HG02798 (cell line): ENCODE measurements at regions not wholly inside any gene's neighbourhood (a gene's known extent, or its start where the extent isn't known, plus 50 kb on each side); places are given as distances from the start of the nearest gene placed in this dataset.
"Not testable (repeated sequence)": the region's sequence is repeated elsewhere in the genome, so short reads cannot be mapped to it uniquely, and the experiment has no call there.

Experiments used
- ATAC-seq: cut with Tn5 transposase; IDR thresholded peaks from one replicate; pipeline ENCODE4 v1.9.1; 2021; ENCODE audit warnings: mild to moderate bottlenecking; ENCODE audit not compliant: unreplicated experiment, poor library complexity

DNA sequence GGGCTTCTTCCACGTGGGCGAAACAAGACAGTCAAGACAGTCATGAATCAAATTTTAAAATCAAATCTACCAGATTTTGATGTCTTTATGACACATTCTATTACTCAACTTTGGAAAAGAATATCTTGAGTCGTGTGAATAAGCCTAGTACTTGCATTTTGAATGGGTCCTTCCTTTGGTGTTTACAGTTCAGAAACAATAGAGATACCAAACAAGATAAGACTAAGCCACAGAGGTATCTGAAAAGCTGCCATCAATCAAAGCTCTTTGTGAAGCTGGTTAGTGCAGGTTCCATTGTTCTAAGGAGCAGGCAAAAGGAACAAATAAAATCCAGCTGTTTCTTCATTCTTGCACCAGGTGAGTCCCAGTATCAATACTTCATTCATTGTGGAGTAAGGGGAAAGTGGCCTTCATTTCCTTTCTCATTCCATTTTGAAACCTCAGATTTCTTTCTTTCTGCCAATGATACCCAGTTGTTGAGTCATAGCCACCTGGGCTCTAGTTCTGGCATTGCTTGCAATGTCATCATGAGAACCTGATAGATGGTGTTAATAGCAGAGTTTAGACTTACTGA, 151.7 kb upstream of the L3MBTL4 start:
- ATAC-seq: no peak

GRCh38 chr18:6569813-6570212, 155.1 kb upstream of the L3MBTL4 start:
- ATAC-seq: no peak

DNA sequence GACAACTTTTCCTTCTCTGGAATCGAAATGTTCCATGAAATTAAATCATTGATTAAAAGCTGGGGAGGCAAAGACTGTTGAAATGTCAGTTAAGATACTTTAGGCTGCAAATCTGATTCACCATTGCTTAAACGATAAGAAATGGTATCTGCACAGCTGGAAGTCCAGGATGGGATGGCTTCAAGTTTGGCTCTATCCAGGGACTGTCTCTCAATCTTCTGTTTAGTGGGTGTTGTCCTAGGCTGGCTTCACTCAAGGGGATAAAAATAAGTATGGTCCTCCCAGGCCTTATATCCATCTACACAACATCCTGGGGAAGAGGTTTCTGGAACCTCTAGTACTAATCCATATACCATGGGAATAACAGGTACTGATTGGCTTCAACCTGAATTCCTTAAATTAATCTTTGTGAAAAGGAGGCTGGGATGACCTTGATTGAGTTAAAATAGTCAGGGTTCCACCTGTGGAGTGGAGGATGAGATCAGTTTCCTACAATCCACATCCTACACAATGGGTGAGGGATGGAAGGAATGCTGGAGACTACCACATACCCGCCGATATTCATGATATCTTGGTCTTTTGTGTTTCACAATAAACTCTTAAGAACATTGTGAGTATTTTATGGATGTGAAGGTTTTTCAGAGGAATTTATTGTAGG, 156.0 kb upstream of the L3MBTL4 start:
- no peak for ATAC-seq

DNA sequence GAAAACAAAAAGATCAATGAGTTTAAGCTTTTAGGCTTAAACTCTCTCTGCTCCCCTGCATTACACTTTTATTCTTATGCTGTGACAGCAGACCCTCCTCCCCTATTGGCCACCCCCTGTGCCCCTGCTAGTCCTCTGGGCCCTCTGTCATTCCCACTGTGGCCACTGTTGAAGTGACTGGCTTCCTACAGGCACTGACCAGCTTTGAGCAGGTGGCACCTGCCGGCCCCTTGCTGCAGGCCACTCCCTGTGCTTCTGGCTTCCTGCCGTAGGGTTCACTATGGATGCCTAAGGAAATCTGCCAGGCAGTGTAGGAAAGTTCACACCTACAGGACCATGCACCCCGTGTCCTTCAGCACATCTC, 156.5 kb upstream of the L3MBTL4 start:
- no peak for ATAC-seq

DNA sequence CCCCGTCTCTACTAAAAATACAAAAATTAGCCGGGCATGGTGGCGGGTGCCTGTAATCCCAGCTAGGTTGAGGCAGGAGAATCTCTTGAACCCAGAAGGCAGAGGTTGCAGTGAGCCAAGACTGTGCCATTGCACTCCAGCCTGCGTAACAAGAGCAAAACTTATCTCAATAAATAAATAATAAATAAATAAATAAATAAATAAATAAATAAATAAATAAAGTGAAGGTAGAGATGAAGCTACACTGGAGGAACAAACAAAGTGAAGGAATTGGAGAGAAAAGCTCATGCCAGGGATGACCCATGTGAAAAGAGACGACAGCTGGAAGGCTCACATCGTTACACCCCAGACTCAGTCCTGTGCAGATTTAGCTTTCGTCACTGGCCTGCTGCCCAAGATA, 157.3 kb upstream of the ARHGAP28 start:
- not testable (repeated sequence) for ATAC-seq

DNA sequence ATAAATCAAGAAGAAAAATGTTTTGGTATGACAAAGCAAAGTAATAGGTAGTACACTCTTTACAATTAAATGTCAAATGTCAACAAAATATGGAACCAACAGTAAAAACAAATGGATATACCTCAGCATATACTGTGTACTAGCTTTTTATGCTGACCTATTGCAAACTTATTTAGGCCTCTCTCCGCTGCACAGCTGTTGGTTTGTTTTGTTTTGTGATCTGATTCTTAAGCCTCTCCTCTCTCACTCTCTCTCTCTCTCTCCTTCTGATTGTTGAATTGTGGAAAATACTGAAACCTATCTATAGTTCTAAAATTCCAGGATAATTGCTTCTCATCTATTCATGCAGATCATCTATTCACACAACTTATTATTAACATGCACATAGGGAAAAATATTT, 154.9 kb upstream of the ARHGAP28 start:
- no peak for ATAC-seq

DNA sequence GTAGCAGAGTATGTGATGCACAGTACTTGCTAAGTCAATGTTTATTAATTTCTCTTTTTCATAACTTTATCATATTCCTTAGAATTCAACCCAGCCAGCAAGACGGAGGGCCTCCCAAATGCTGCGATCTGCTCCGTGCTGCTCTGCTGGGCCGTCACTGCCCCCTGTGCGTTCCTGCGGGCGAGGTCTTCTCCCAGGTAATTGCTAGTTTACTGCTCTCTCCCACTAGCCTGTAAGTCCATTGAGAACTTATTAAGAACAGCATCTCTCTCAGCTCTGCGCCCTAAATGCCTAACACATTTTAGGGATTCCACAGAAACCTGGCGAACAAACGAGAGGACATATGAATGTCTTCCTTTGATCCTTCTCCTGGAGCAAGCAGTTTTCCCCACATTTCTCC, 153.6 kb upstream of the ARHGAP28 start:
- no peak for ATAC-seq

DNA sequence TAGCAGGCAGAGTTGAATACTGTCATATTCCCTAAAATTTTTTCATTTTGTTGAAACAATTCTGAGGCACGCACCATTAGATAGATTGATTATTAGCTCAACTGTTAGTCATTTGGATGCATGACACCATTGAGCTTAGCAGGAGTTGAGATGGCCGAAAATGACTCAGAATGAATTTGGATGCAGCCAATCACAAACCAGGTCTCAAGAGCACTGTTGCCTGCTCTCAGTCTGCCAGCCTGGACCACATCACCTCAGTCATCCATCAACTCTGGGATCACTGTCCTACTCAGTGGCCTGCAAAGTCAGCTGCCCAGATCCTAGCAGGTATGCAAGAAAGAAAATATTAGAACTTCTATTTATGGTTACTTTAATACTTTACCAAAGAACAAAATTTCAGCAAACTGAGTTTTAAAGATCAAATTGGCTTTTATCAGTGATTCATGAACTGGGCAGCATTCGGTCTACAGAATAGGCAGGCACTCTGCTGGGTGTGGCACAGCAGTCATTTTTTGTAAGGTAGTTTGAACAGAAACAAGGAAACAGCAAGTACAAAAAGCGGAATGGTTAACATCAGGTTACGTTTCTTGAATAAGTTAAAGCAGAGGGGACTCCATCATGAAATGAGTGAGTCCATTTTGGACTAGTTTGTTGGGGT, 152.7 kb upstream of the ARHGAP28 start:
- no peak for ATAC-seq

- ATAC-seq: no peak
These were observed 150.8 kb upstream of the ARHGAP28 start for GRCh38 chr18:6578686-6579085.

- no peak for ATAC-seq
These were observed 150.0 kb upstream of the ARHGAP28 start for GRCh38 chr18:6579486-6579885.

- ATAC-seq: no peak
These were observed 149.1 kb upstream of the ARHGAP28 start for GRCh38 chr18:6580401-6580800.

GRCh38 chr18:6589923-6590322, 139.6 kb upstream of the ARHGAP28 start:
- ATAC-seq: no peak

DNA sequence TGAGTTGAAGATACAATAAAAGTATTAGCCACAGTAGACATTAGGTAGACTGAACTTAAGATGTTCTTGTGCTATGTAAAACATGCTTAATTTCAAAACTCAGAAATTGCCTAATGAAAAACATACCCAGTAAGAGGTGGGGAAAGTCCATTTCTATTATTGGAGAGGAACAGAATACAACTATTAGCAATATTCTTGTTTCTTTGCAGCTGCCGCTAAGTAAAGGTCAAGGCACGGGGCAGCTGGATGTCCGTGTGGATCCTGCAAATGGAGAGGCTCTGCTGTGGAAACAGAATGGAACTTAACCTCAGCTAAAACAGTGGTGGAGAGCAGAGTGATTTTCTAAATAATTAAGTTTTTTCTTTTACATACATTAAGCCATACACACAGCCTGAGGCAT, 139.2 kb upstream of the ARHGAP28 start:
- no peak for ATAC-seq

GRCh38 chr18:6591491-6591890, 138.0 kb upstream of the ARHGAP28 start:
- ATAC-seq: no peak

- no peak for ATAC-seq
These were observed 137.0 kb upstream of the ARHGAP28 start for GRCh38 chr18:6592522-6592921.

- ATAC-seq: no peak
These were observed 136.2 kb upstream of the ARHGAP28 start for GRCh38 chr18:6593142-6593885.

DNA sequence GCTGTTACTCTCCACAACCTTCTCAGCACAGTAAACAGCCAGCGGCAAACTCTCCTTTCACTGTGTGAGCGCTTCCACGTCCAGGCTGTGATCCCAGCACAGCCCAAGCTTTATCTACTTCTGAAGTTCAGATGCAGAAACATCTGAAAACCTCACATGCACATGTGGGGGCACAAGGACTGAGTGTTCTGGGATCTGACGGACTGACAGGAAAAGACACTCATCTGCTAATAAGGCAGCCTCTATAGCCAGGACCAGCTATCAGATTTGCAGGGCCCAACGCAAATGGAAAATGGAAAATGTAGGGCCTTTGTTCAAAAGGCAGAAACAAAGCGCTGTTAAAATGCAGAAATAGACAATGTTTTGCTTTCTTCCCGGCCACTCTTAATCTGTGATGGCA, 133.8 kb upstream of the ARHGAP28 start:
- ATAC-seq: no peak

DNA sequence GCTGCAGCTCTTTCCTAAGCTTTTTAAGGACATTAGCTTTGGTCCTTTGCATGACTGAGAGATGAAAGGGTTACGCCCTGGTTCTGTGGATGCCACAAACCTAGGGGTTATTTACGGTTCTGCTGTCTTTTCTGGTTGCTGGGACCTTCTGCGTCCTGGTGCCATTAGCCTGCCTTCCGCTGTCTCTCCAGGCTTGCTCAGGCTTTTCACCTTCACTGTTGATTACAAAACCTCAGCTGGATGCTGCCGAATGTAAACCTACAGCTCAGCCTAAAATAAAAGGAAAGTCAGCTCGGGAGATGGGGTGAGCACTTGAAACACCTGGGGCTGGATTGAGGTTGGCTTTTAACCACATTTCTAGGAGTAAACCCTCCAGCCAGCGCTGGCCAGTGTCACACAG, 130.9 kb upstream of the ARHGAP28 start:
- no peak for ATAC-seq

DNA sequence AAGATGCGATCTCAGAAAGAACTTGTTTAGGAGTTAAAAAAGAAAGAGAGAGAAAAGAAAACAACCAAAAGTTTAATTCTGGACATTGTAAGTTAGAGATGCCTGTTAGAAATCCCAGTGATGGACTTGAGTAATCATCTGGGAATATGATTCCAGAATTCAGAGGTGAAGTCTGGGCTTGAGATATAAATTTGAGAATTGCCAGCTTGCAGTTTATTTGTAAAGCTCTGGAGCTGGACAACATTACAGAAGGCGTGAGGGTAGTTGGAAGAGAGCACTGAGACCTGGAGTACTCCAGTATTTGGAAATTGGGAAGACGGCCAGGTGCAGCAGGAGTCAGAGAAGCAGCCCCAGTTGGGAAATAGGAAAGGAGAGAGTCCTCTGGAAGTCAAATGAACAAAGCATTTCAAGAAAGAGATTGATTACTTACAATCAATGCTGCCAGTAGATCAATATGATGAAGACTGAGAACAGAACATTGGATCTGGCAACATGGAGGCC, 128.8 kb upstream of the ARHGAP28 start:
- ATAC-seq: no peak

- no peak for ATAC-seq
These were observed 128.3 kb upstream of the ARHGAP28 start for GRCh38 chr18:6601241-6601640.

- ATAC-seq: no peak
These were observed 127.2 kb upstream of the ARHGAP28 start for GRCh38 chr18:6602365-6602764.
